NOMO-1 treated with DMSO at 0.1 percent for 48 hours (cell line): ENCODE measurements at regions not wholly inside any gene's neighbourhood (a gene's known extent, or its start where the extent isn't known, plus 50 kb on each side); places are given as distances from the start of the nearest gene placed in this dataset.

Source experiments
- DNase-seq: peaks from one replicate; lab custom pipeline; 2025; ENCODE audit not compliant: unreplicated experiment; lab: John Stamatoyannopoulos, UW

- DNase-seq, result no peak
These were observed 109.6 kb downstream of the ENGASE start for GRCh38 chr17:79184219-79184618.

- no peak for DNase-seq
These were observed 108.9 kb downstream of the ENGASE start for GRCh38 chr17:79183293-79184158.

- no peak for DNase-seq
These were observed 108.3 kb downstream of the ENGASE start for GRCh38 chr17:79183043-79183292.

GRCh38 chr17:79182176-79183042 is 107.8 kb downstream of the ENGASE start:
- DNase-seq, result no peak

- DNase-seq, result no peak
These were observed 105.9 kb downstream of the ENGASE start for GRCh38 chr17:79180358-79181005.

- no peak for DNase-seq
These were observed 104.7 kb downstream of the ENGASE start for GRCh38 chr17:79179334-79179733.

GRCh38 chr17:79177877-79178276 is 103.3 kb downstream of the ENGASE start:
- DNase-seq, result no peak

- DNase-seq, result no peak
These were observed 102.4 kb downstream of the ENGASE start for GRCh38 chr17:79176792-79177601.

- DNase-seq, result no peak
These were observed 100.6 kb downstream of the ENGASE start for GRCh38 chr17:79174905-79175856.

GRCh38 chr17:79174193-79174765 is 99.7 kb downstream of the ENGASE start:
- DNase-seq, result no peak

GRCh38 chr17:79171188-79171587 is 96.6 kb downstream of the ENGASE start:
- DNase-seq, result no peak

- DNase-seq, result no peak
These were observed 95.2 kb downstream of the ENGASE start for GRCh38 chr17:79169861-79170260.

- DNase-seq, result no peak
These were observed 94.7 kb downstream of the ENGASE start for GRCh38 chr17:79169366-79169765.

- no peak for DNase-seq
These were observed 93.9 kb downstream of the ENGASE start for GRCh38 chr17:79168486-79169055.

- DNase-seq, result no peak
These were observed 92.9 kb downstream of the ENGASE start for GRCh38 chr17:79167486-79167885.

- no peak for DNase-seq
These were observed 91.3 kb downstream of the ENGASE start for GRCh38 chr17:79165756-79166473.

GRCh38 chr17:79164913-79165695 is 90.5 kb downstream of the ENGASE start:
- no peak for DNase-seq

GRCh38 chr17:79164408-79164807 is 89.8 kb downstream of the ENGASE start:
- DNase-seq, result no peak
